K562 (cell line): ENCODE measurements at regions not wholly inside any gene's neighbourhood (a gene's known extent, or its start where the extent isn't known, plus 50 kb on each side); places are given as distances from the start of the nearest gene placed in this dataset.
"Not testable (repeated sequence)": the region's sequence is repeated elsewhere in the genome, so short reads cannot be mapped to it uniquely, and the experiment has no call there.

Experiments used
- ATAC-seq: fragments of 200-7000 bp; cut with Tn5 transposase; 3 replicates; pipeline ENCODE4 v1.9.1; 2020; ENCODE audit warnings: moderate library complexity
- BruUV-seq: library from RNA; stranded (reverse); fragments of 400-500 nt; replicated peaks from 2 replicates; lab custom pipeline; 2021; lab: Mats Ljungman, UMichigan
- CTCF ChIA-PET: fragments of 300-600 bp; formaldehyde crosslinking; extraction: SDS; loops from one replicate; lab custom pipeline; 2021; ENCODE audit warnings: low intra/inter-chr PET ratio; lab: Yijun Ruan, JAX
- POLR2A ChIA-PET: fragments of 300-600, 350-650 bp; sonication (Branson Sonifier 250); formaldehyde crosslinking; extraction: SDS; loops from one replicate; lab custom pipeline; 2021; ENCODE audit warnings: antibody characterized with exemption, inconsistent platforms; lab: Yijun Ruan, JAX
- DNase-seq, 4 experiments: peaks; one replicate each; pipeline versions ENCODE4 v3.0.0 to v3.0.0-alpha.2; 2011 to 2018; ENCODE audit warnings: low spot score in 3 of 4, mixed read lengths in 3 of 4; ENCODE audit errors: extremely low read depth in 1 of 4
- FAIRE-seq: peaks from 2 replicates; lab custom pipeline; 2011; peaks lifted over from hg19 to GRCh38; lab: Jason Lieb, UNC
- H2AFZ ChIP-seq: 2 replicates; pipeline ENCODE4 v1.6.0; 2011; ENCODE audit warnings: low read depth, low read length, control low read depth, inconsistent platforms
- H3K27ac ChIP-seq: fragments of 200-600 bp; 3 replicates; pipeline ENCODE4 v1.8.0; 2011; ENCODE audit warnings: low read depth, mild to moderate bottlenecking, control low read depth, inconsistent platforms, low read length, moderate library complexity, mixed read lengths; ENCODE audit errors: extremely low read depth
- H3K27me3 ChIP-seq, 2 experiments: fragments of 300-600 bp in 1 of 2; 2 replicates in 1 of 2; 3 replicates in 1 of 2; pipeline versions ENCODE4 v1.6.0 to v1.8.0; 2011; ENCODE audit warnings: inconsistent platforms in 2 of 2, low read length in 2 of 2, mild to moderate bottlenecking in 1 of 2, mixed read lengths in 1 of 2, moderate library complexity in 1 of 2; ENCODE audit not compliant: control insufficient read depth in 2 of 2, insufficient read depth in 2 of 2
- H3K36me3 ChIP-seq: fragments of 300-600 bp; 3 replicates; pipeline ENCODE4 v1.8.0; 2011; ENCODE audit warnings: mild to moderate bottlenecking, low read length, inconsistent platforms; ENCODE audit not compliant: control insufficient read depth, insufficient read depth
- H3K4me1 ChIP-seq, 2 experiments: fragments of 200-600 bp in 1 of 2; replicated peaks in 1 of 2; 2 replicates in 1 of 2; 3 replicates in 1 of 2; pipeline versions ENCODE4 v1.5.1 to v1.8.0; 2011; ENCODE audit warnings: inconsistent platforms in 2 of 2, low read length in 2 of 2, mild to moderate bottlenecking in 1 of 2, mixed read lengths in 1 of 2, moderate library complexity in 1 of 2; ENCODE audit not compliant: control insufficient read depth in 2 of 2, insufficient read depth in 2 of 2
- H3K4me2 ChIP-seq: 2 replicates; pipeline ENCODE4 v1.6.1; 2011; ENCODE audit warnings: low read length, control low read depth, inconsistent platforms, mixed read lengths; ENCODE audit not compliant: insufficient read depth
- H3K4me3 ChIP-seq: fragments of 200-600 bp; sonication (generic), shearing (Covaris generic); 2 replicates; pipeline ENCODE4 v1.5.1; 2016; ENCODE audit warnings: control low read depth, inconsistent platforms
- H3K79me2 ChIP-seq: fragments of 200-600 bp; 3 replicates; pipeline ENCODE4 v1.8.0; 2011; ENCODE audit warnings: low read length, inconsistent platforms; ENCODE audit not compliant: control insufficient read depth, insufficient read depth
- H3K9ac ChIP-seq, 2 experiments: 2 replicates each; pipeline versions ENCODE4 v1.6.0 to v1.6.1; 2011; ENCODE audit warnings: low read depth in 2 of 2, low read length in 2 of 2, control low read depth in 1 of 2, inconsistent platforms in 1 of 2, mild to moderate bottlenecking in 1 of 2, mixed read lengths in 1 of 2; ENCODE audit not compliant: insufficient read depth in 1 of 2
- H3K9me1 ChIP-seq: one replicate; pipeline ENCODE4 v1.6.0; 2011; ENCODE audit warnings: inconsistent platforms, mild to moderate bottlenecking, low read length, moderate library complexity; ENCODE audit not compliant: control insufficient read depth, insufficient read depth
- H3K9me3 ChIP-seq: replicated peaks from 2 replicates; pipeline ENCODE4 v1.5.1; 2011; ENCODE audit warnings: low read depth, low read length, inconsistent platforms; ENCODE audit not compliant: control insufficient read depth, insufficient read depth
- H4K20me1 ChIP-seq: replicated peaks from 2 replicates; pipeline ENCODE4 v1.6.1; 2011; ENCODE audit warnings: low read length, inconsistent platforms, mixed read lengths; ENCODE audit not compliant: control insufficient read depth, insufficient read depth
- CREB1 ChIP-seq, 2 experiments: sonication (generic) in 1 of 2; formaldehyde crosslinking in 1 of 2; IDR thresholded peaks; 2 replicates each; pipeline versions ENCODE4 v1.6.1 to v1.8.0; 2012 to 2022; ENCODE audit warnings: inconsistent platforms in 1 of 2, mild to moderate bottlenecking in 1 of 2, missing genetic modification reagents in 1 of 2, moderate library complexity in 1 of 2
- DIDO1 ChIP-seq: fragments of 450-650 bp; IDR thresholded peaks from 2 replicates; pipeline ENCODE4 v1.6.1; 2016; ENCODE audit warnings: low read depth, missing biosample characterization, missing genetic modification characterization
- IFI16 ChIP-seq: fragments of 250-450 bp; sonication (Bioruptor Pico); IDR thresholded peaks from 2 replicates; pipeline ENCODE4 v2.1.2; 2022; ENCODE audit warnings: mild to moderate bottlenecking, inconsistent platforms
- KHSRP ChIP-seq: fragments of 450-650 bp; IDR thresholded peaks from 2 replicates; pipeline ENCODE4 v1.6.1; 2017
- RFX1 ChIP-seq: fragments of 450-650 bp; IDR thresholded peaks from 2 replicates; pipeline ENCODE4 v1.6.1; 2016; ENCODE audit warnings: mild to moderate bottlenecking, moderate library complexity
- TRIM24 ChIP-seq, 2 experiments: fragments of 450-650 bp; IDR thresholded peaks; 2 replicates each; pipeline ENCODE4 v1.6.1; 2016
- WGBS: fragments of 100-300 bp; shearing (Covaris generic); methylation state at CpG from one replicate; pipeline ENCODE4 v1.1.6; 2016; ENCODE audit warnings: low coverage, mixed read lengths; ENCODE audit not compliant: insufficient coverage; ENCODE audit errors: missing lambda C conversion rate; 5-methylcytosine and 5-hydroxymethylcytosine counted together
- in situ Hi-C: fragments of 300-500 bp; cut with MboI; formaldehyde crosslinking; loops from 4 replicates; pipeline ENCODE4 v1.15.0; 2018; ENCODE audit warnings: inconsistent platforms, mixed read lengths
- intact Hi-C: fragments of 100-400 bp; cut with micrococcal nuclease; formaldehyde crosslinking; loops from 2 replicates; pipeline ENCODE4 v1.14.2; 2022
- TF ChIP-seq, protein P1 (sequence below), 2 experiments: fragments of 250-450 bp in 1 of 2; fragments of 450-650 bp in 1 of 2; sonication (Bioruptor Pico) in 1 of 2; IDR thresholded peaks; 2 replicates each; pipeline versions ENCODE4 v1.6.1 to v1.8.0; 2016 to 2021; ENCODE audit warnings: mild to moderate bottlenecking in 2 of 2, moderate library complexity in 2 of 2, missing compliant biosample characterization in 1 of 2, missing genetic modification characterization in 1 of 2
- TF ChIP-seq, protein P2 (sequence below): fragments of 150-350 bp; IDR thresholded peaks from 2 replicates; pipeline ENCODE4 v1.6.1; 2014; ENCODE audit warnings: low read depth, mild to moderate bottlenecking, low read length, borderline replicate concordance

DNA sequence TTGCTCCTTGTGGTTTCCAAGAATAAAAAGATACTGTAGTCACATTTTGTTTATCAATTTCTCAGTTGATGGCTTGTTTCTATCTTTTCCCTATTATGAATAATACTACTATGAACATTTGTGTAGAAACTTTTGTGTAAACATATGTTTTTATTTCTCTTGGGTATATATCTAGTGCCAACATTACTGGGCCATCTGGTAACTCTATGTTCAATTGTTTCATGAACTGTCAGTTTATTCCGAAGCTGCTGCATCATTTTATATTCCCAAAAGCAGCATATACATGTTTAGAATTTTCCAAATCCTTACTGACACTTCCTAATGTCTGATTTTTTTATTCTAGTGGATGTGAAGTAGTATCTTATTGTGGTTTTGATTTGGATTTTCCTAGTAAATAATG is 737.6 kb upstream of the TMEFF2 start (continued):
- TF ChIP-seq, protein P1, sequence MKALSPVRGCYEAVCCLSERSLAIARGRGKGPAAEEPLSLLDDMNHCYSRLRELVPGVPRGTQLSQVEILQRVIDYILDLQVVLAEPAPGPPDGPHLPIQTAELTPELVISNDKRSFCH (CRISPR knock-in tag; IDR thresholded peaks at IDR 0.05): no peak
- TF ChIP-seq, protein P1 (tag; IDR thresholded peaks at IDR 0.05): no peak
- no peak for TF ChIP-seq DIDO1 (tag)
- TF ChIP-seq TRIM24 (IDR thresholded peaks at IDR 0.05): no peak
- TF ChIP-seq IFI16 (CRISPR knock-in tag): no peak
- no peak for TF ChIP-seq CREB1 (IDR thresholded peaks at IDR 0.05)
- TF ChIP-seq CREB1 (CRISPR knock-in tag; IDR thresholded peaks at IDR 0.05): no peak
- TF ChIP-seq, protein P2, sequence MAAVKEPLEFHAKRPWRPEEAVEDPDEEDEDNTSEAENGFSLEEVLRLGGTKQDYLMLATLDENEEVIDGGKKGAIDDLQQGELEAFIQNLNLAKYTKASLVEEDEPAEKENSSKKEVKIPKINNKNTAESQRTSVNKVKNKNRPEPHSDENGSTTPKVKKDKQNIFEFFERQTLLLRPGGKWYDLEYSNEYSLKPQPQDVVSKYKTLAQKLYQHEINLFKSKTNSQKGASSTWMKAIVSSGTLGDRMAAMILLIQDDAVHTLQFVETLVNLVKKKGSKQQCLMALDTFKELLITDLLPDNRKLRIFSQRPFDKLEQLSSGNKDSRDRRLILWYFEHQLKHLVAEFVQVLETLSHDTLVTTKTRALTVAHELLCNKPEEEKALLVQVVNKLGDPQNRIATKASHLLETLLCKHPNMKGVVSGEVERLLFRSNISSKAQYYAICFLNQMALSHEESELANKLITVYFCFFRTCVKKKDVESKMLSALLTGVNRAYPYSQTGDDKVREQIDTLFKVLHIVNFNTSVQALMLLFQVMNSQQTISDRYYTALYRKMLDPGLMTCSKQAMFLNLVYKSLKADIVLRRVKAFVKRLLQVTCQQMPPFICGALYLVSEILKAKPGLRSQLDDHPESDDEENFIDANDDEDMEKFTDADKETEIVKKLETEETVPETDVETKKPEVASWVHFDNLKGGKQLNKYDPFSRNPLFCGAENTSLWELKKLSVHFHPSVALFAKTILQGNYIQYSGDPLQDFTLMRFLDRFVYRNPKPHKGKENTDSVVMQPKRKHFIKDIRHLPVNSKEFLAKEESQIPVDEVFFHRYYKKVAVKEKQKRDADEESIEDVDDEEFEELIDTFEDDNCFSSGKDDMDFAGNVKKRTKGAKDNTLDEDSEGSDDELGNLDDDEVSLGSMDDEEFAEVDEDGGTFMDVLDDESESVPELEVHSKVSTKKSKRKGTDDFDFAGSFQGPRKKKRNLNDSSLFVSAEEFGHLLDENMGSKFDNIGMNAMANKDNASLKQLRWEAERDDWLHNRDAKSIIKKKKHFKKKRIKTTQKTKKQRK: no peak
- TF ChIP-seq KHSRP: no peak
- TF ChIP-seq RFX1: no peak
- TF ChIP-seq, all 486 proteins: peak for 0

DNA sequence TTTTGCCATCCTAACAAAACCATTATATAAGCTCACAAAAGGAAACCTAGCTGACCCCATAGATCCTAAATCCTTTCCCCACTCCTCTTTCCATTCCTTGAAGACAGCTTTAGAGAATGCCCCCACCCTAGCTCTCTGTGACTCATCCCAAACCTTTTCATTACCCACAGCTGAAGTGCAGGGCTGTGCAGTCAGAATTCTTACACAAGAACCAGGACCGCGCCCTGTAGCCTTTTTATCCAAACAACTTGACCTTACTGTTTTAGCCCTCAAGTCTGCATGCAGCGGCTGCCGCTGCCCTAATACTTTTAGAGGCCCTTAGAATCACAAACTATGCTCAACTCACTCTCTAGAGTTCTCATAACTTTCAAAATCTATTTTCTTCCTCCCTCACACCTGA is 726.9 kb upstream of the TMEFF2 start:
- POLR2A ChIA-PET, intact Hi-C loops, BruUV-seq, ATAC-seq, H4K20me1 ChIP-seq, DNase-seq, H3K36me3 ChIP-seq, H3K27me3 ChIP-seq, H3K4me3 ChIP-seq, H3K9ac ChIP-seq, H3K9me3 ChIP-seq, H3K4me1 ChIP-seq, in situ Hi-C loops, H3K4me2 ChIP-seq, H3K27ac ChIP-seq, FAIRE-seq, CTCF ChIA-PET, H3K79me2 ChIP-seq, H3K9me1 ChIP-seq, H2AFZ ChIP-seq: not testable (repeated sequence)
- 0% methylated on average over 2 of the region's 4 CpGs for WGBS
